ENCODE measurements at regions not wholly inside any gene's neighbourhood (a gene's known extent, or its start where the extent isn't known, plus 50 kb on each side); places are given as distances from the start of the nearest gene placed in this dataset.

DNA sequence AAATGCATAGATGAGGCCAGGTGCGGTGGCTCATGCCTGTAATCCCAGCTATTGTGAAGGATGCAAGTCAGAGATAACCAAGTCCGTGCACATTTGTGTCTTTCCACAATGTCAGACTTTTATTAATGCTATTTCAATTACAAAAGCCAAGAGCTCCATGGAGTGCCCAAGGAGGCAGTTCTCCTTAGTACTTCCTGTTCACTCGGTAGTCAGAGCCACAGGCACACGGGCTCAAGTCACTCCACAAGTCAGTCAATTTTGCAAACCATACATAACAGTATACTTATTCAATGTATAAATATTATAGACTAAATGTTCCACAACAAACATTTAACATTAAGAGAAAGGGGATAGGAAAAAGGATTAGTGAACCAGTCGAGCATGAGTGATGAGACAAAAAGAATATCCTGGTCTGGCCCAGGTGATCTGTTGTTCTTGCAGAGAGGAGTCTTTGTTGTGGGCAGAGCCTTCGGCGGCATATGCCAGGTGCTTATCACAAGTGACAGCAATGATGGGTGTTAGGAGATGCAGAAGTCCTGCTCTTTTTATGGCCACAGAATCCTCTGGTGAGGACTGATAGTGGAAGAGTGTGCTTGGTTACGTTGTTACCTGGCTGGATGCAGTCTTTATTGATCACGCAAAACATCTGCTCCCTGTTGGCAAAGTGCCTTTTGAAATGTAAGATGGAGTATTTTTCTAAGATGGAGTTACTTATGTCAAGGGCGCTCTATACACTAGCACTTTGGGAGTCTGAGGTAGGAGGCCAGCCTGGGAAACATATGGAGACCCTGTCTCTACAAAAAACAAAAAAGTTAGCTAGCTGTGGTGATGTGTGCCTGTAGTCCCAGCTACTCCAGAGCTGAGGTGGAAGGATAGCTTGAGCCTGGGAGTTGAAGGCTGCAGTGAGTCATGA lies 167.0 kb upstream of the FBXL17 start:
- TF ChIP-seq, protein P1, sequence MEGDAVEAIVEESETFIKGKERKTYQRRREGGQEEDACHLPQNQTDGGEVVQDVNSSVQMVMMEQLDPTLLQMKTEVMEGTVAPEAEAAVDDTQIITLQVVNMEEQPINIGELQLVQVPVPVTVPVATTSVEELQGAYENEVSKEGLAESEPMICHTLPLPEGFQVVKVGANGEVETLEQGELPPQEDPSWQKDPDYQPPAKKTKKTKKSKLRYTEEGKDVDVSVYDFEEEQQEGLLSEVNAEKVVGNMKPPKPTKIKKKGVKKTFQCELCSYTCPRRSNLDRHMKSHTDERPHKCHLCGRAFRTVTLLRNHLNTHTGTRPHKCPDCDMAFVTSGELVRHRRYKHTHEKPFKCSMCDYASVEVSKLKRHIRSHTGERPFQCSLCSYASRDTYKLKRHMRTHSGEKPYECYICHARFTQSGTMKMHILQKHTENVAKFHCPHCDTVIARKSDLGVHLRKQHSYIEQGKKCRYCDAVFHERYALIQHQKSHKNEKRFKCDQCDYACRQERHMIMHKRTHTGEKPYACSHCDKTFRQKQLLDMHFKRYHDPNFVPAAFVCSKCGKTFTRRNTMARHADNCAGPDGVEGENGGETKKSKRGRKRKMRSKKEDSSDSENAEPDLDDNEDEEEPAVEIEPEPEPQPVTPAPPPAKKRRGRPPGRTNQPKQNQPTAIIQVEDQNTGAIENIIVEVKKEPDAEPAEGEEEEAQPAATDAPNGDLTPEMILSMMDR (IDR thresholded peaks at IDR 0.05; ENCODE audit: extremely low read depth in 1 of 2, insufficient read depth in 1 of 2, low read depth in 1 of 2, low read length in 2 of 2), result no peak
- TF ChIP-seq EZH2 (IDR thresholded peaks at IDR 0.05; ENCODE audit: borderline replicate concordance, low read depth, low read length, severe bottlenecking) (no peak), POLR2A (IDR thresholded peaks at IDR 0.05; ENCODE audit: low read depth, low read length) (no peak)
- TF ChIP-seq, protein P2, sequence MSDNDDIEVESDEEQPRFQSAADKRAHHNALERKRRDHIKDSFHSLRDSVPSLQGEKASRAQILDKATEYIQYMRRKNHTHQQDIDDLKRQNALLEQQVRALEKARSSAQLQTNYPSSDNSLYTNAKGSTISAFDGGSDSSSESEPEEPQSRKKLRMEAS (IDR thresholded peaks at IDR 0.05; ENCODE audit: insufficient read depth, insufficient read length), result no peak

All from endothelial cell of umbilical vein (primary cell).